Kidney (tissue), 13 donors: ENCODE measurements at regions not wholly inside any gene's neighbourhood (a gene's known extent, or its start where the extent isn't known, plus 50 kb on each side); places are given as distances from the start of the nearest gene placed in this dataset.
"Not testable (repeated sequence)": the region's sequence is repeated elsewhere in the genome, so short reads cannot be mapped to it uniquely, and the experiment has no call there.

Experiments used
- DNase-seq, 5 donors: peaks; one replicate each; pipeline ENCODE4 v3.0.0-alpha.2; 2013 to 2020
- FAIRE-seq: peaks from 2 replicates; lab custom pipeline; 2012; peaks lifted over from hg19 to GRCh38; lab: Jason Lieb, UNC
- H3K27ac ChIP-seq, 2 donors: one replicate each; pipeline ENCODE4 v1.7.0; 2013; ENCODE audit warnings: low read depth in 2 of 2, low read length in 2 of 2, inconsistent platforms in 1 of 2
- H3K27me3 ChIP-seq: one replicate; pipeline ENCODE4 v1.7.1; 2013; ENCODE audit warnings: low read length, inconsistent platforms; ENCODE audit not compliant: control insufficient read depth, insufficient read depth
- H3K36me3 ChIP-seq, 3 donors: one replicate each; pipeline versions ENCODE4 v1.7.0 to v1.7.1; 2013; ENCODE audit warnings: low read length in 3 of 3, control low read depth in 1 of 3, inconsistent platforms in 1 of 3; ENCODE audit not compliant: insufficient read depth in 3 of 3, control insufficient read depth in 2 of 3
- H3K4me1 ChIP-seq, 3 donors: one replicate each; pipeline versions ENCODE4 v1.7.0 to v1.7.1; 2013; ENCODE audit warnings: low read length in 3 of 3, inconsistent platforms in 1 of 3, low read depth in 1 of 3; ENCODE audit not compliant: control insufficient read depth in 2 of 3, insufficient read depth in 2 of 3
- H3K4me3 ChIP-seq, 3 donors: one replicate each; pipeline versions ENCODE4 v1.7.0 to v1.8.1; 2013; ENCODE audit warnings: low read length in 3 of 3, control low read depth in 1 of 3, inconsistent platforms in 1 of 3
- H3K9ac ChIP-seq, 3 donors: one replicate each; pipeline versions ENCODE4 v1.7.0 to v1.7.1; 2013; ENCODE audit warnings: low read length in 3 of 3, control low read depth in 1 of 3, inconsistent platforms in 1 of 3
- H3K9me3 ChIP-seq, 3 donors: one replicate each; pipeline versions ENCODE4 v1.7.0 to v1.7.1; 2013; ENCODE audit warnings: low read length in 3 of 3, control low read depth in 1 of 3, inconsistent platforms in 1 of 3; ENCODE audit not compliant: control insufficient read depth in 2 of 3, insufficient read depth in 1 of 3
- CTCF ChIP-seq: IDR thresholded peaks from 3 replicates; pipeline ENCODE4 v1.5.1; 2012; ENCODE audit warnings: mild to moderate bottlenecking, moderate library complexity, borderline replicate concordance; ENCODE audit not compliant: insufficient read depth; ENCODE audit errors: extremely low read depth
- intact Hi-C: fragments of 100-400 bp; cut with DNase I; formaldehyde crosslinking; loops from one replicate; pipeline ENCODE4 v1.11.1; 2022
- donor health status: control.
- donor health status: control.
- donor health status: control.
- donor health status: control.
- donor health status: control.
- donor health status: DM: yes; HTN: yes; CAD: no.
- donor health status: Normal renal cell carcinoma (clear cell type).

GRCh38 chr3:98680723-98681122, 82.4 kb upstream of the ST3GAL6 start:
- DNase-seq (no peak), FAIRE-seq (no peak)
- no peaks in the 10 kb centered on the region for H3K9me3 ChIP-seq
- no peaks in the 10 kb centered on the region for H3K4me1 ChIP-seq
- intact Hi-C loops, result no loop called here
- no peak overlapping the region for H3K4me3 ChIP-seq
- no peak for TF ChIP-seq CTCF
- H3K27me3 ChIP-seq, result no peaks in the 10 kb centered on the region
- no peak overlapping the region for H3K9ac ChIP-seq
- H3K36me3 ChIP-seq, result no peaks in the 10 kb centered on the region
- no peak overlapping the region for H3K27ac ChIP-seq

GRCh38 chr3:98681486-98681885, 81.7 kb upstream of the ST3GAL6 start:
- H3K27ac ChIP-seq, result no peak overlapping the region
- no peak for FAIRE-seq
- DNase-seq, result no peak
- no peaks in the 10 kb centered on the region for H3K9me3 ChIP-seq
- TF ChIP-seq CTCF, result no peak
- intact Hi-C loops, result no loop called here
- H3K4me3 ChIP-seq, result no peak overlapping the region
- H3K36me3 ChIP-seq, result no peaks in the 10 kb centered on the region
- no peaks in the 10 kb centered on the region for H3K4me1 ChIP-seq
- H3K9ac ChIP-seq, result no peak overlapping the region
- no peaks in the 10 kb centered on the region for H3K27me3 ChIP-seq

- H3K9me3 ChIP-seq, H3K9ac ChIP-seq, H3K36me3 ChIP-seq, DNase-seq, H3K4me3 ChIP-seq, FAIRE-seq, intact Hi-C loops, H3K27ac ChIP-seq, H3K27me3 ChIP-seq, H3K4me1 ChIP-seq: not testable (repeated sequence)
Observed at GRCh38 chr3:98682391-98682790, 80.7 kb upstream of the ST3GAL6 start.

GRCh38 chr3:98688363-98688762, 74.8 kb upstream of the ST3GAL6 start:
- no peak for DNase-seq
- Histone ChIP-seq H3K4me3 (no peak overlapping the region), H3K27ac (no peak overlapping the region), H3K9ac (no peak overlapping the region), H3K9me3 (no peaks in the 10 kb centered on the region), H3K4me1 (no peaks in the 10 kb centered on the region), H3K36me3 (no peaks in the 10 kb centered on the region), H3K27me3 (no peaks in the 10 kb centered on the region)
- intact Hi-C loops, result no loop called here
- no peak for FAIRE-seq
- no peak for TF ChIP-seq CTCF
